DND-41 (cell line): ENCODE measurements at regions not wholly inside any gene's neighbourhood (a gene's known extent, or its start where the extent isn't known, plus 50 kb on each side); places are given as distances from the start of the nearest gene placed in this dataset.

ENCODE experiments used
- EZH2 ChIP-seq: IDR thresholded peaks from 3 replicates; pipeline ENCODE4 v1.6.1; 2012; ENCODE audit warnings: borderline replicate concordance, low read depth, mild to moderate bottlenecking, moderate library complexity, low read length, inconsistent platforms; ENCODE audit not compliant: severe bottlenecking
- TF ChIP-seq, protein P1 (sequence below): IDR thresholded peaks from 2 replicates; pipeline ENCODE4 v1.5.1; 2012; ENCODE audit warnings: borderline replicate concordance, low read length, moderate library complexity, mild to moderate bottlenecking; ENCODE audit not compliant: poor library complexity, severe bottlenecking; ENCODE audit errors: extremely low read depth

GRCh38 chr2:19491796-19492195 is 133.4 kb upstream of the OSR1 start:
- no peak for TF ChIP-seq EZH2
- TF ChIP-seq, protein P1, sequence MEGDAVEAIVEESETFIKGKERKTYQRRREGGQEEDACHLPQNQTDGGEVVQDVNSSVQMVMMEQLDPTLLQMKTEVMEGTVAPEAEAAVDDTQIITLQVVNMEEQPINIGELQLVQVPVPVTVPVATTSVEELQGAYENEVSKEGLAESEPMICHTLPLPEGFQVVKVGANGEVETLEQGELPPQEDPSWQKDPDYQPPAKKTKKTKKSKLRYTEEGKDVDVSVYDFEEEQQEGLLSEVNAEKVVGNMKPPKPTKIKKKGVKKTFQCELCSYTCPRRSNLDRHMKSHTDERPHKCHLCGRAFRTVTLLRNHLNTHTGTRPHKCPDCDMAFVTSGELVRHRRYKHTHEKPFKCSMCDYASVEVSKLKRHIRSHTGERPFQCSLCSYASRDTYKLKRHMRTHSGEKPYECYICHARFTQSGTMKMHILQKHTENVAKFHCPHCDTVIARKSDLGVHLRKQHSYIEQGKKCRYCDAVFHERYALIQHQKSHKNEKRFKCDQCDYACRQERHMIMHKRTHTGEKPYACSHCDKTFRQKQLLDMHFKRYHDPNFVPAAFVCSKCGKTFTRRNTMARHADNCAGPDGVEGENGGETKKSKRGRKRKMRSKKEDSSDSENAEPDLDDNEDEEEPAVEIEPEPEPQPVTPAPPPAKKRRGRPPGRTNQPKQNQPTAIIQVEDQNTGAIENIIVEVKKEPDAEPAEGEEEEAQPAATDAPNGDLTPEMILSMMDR, result no peak
